DND-41 (cell line): ENCODE measurements at regions not wholly inside any gene's neighbourhood (a gene's known extent, or its start where the extent isn't known, plus 50 kb on each side); places are given as distances from the start of the nearest gene placed in this dataset.

Experiments
- ATAC-seq: fragments of 200-7000 bp; cut with Tn5 transposase; 3 replicates; pipeline ENCODE4 v1.9.1; 2021; ENCODE audit warnings: low read depth; ENCODE audit not compliant: insufficient read depth
- DNase-seq: peaks from one replicate; pipeline ENCODE4 v3.0.0-alpha.2; 2020
- H2AFZ ChIP-seq: 2 replicates; pipeline ENCODE4 v1.6.0; 2012; ENCODE audit warnings: low read depth, low read length
- H3K27ac ChIP-seq: 2 replicates; pipeline ENCODE4 v1.5.1; 2012; ENCODE audit warnings: low read length, inconsistent platforms
- H3K27me3 ChIP-seq: fragments of 200-600 bp; sonication (generic); 2 replicates; pipeline ENCODE4 v1.6.0; 2012; ENCODE audit warnings: low read length, mild to moderate bottlenecking, inconsistent platforms; ENCODE audit not compliant: insufficient read depth, poor library complexity
- H3K36me3 ChIP-seq: 2 replicates; pipeline ENCODE4 v1.5.1; 2012; ENCODE audit warnings: low read length, inconsistent platforms; ENCODE audit not compliant: insufficient read depth
- H3K4me1 ChIP-seq: 2 replicates; pipeline ENCODE4 v1.5.1; 2012; ENCODE audit warnings: mild to moderate bottlenecking, low read length; ENCODE audit not compliant: insufficient read depth
- H3K4me2 ChIP-seq: 2 replicates; pipeline ENCODE4 v1.6.0; 2012; ENCODE audit warnings: mild to moderate bottlenecking, moderate library complexity, low read length, inconsistent platforms; ENCODE audit not compliant: insufficient read depth
- H3K4me3 ChIP-seq, 2 experiments: fragments of 200-600 bp in 1 of 2; shearing (Covaris generic) in 1 of 2; 2 replicates each; pipeline ENCODE4 v1.5.1; 2012 to 2016; ENCODE audit warnings: inconsistent platforms in 2 of 2, low read length in 2 of 2, mild to moderate bottlenecking in 2 of 2, low read depth in 1 of 2, moderate library complexity in 1 of 2
- H3K79me2 ChIP-seq: 2 replicates; pipeline ENCODE4 v1.6.0; 2012; ENCODE audit warnings: low read length, inconsistent platforms; ENCODE audit not compliant: insufficient read depth
- H3K9ac ChIP-seq: 2 replicates; pipeline ENCODE4 v1.6.0; 2012; ENCODE audit warnings: low read depth, mild to moderate bottlenecking, inconsistent platforms, low read length, moderate library complexity
- H3K9me3 ChIP-seq: 2 replicates; pipeline ENCODE4 v1.5.1; 2012; ENCODE audit warnings: low read length, moderate library complexity, mild to moderate bottlenecking, inconsistent platforms; ENCODE audit not compliant: insufficient read depth, severe bottlenecking
- H4K20me1 ChIP-seq: 2 replicates; pipeline ENCODE4 v1.6.0; 2012; ENCODE audit warnings: low read length; ENCODE audit not compliant: insufficient read depth
- CTCF ChIP-seq: IDR thresholded peaks from 2 replicates; pipeline ENCODE4 v1.5.1; 2012; ENCODE audit warnings: borderline replicate concordance, low read length, moderate library complexity, mild to moderate bottlenecking; ENCODE audit not compliant: poor library complexity, severe bottlenecking; ENCODE audit errors: extremely low read depth
- EZH2 ChIP-seq: IDR thresholded peaks from 3 replicates; pipeline ENCODE4 v1.6.1; 2012; ENCODE audit warnings: borderline replicate concordance, low read depth, mild to moderate bottlenecking, moderate library complexity, low read length, inconsistent platforms; ENCODE audit not compliant: severe bottlenecking

GRCh38 chr17:71379512-71379911 lies 741.3 kb upstream of the SOX9 start:
- DNase-seq (no peak), ATAC-seq (no peak)
- no peak overlapping the region for H2AFZ ChIP-seq
- H3K27me3 ChIP-seq, result no peaks in the 10 kb centered on the region
- H3K27ac ChIP-seq, result no peak overlapping the region
- no peaks in the 10 kb centered on the region for H3K4me1 ChIP-seq
- no peak for TF ChIP-seq EZH2
- no peak for TF ChIP-seq CTCF
- H4K20me1 ChIP-seq, result no peaks in the 10 kb centered on the region
- no peaks in the 10 kb centered on the region for H3K36me3 ChIP-seq
- H3K4me3 ChIP-seq, result no peak overlapping the region
- H3K9ac ChIP-seq, result no peak overlapping the region
- H3K4me2 ChIP-seq, result no peak overlapping the region
- H3K9me3 ChIP-seq, result no peaks in the 10 kb centered on the region
- H3K79me2 ChIP-seq, result no peaks in the 10 kb centered on the region

- TF ChIP-seq CTCF (no peak), EZH2 (no peak)
- Histone ChIP-seq H3K36me3 (no peaks in the 10 kb centered on the region), H3K79me2 (no peaks in the 10 kb centered on the region), H3K9ac (no peak overlapping the region), H3K4me3 (no peak overlapping the region), H3K27ac (no peak overlapping the region), H2AFZ (no peak overlapping the region), H4K20me1 (no peaks in the 10 kb centered on the region), H3K9me3 (no peaks in the 10 kb centered on the region), H3K27me3 (no peaks in the 10 kb centered on the region), H3K4me1 (no peaks in the 10 kb centered on the region), H3K4me2 (no peak overlapping the region)
- ATAC-seq (no peak), DNase-seq (no peak)
These were observed 740.3 kb upstream of the SOX9 start for GRCh38 chr17:71380535-71380934.

- H3K4me2 ChIP-seq, result no peak overlapping the region
- H3K36me3 ChIP-seq, result no peaks in the 10 kb centered on the region
- H2AFZ ChIP-seq, result no peak overlapping the region
- no peaks in the 10 kb centered on the region for H3K9me3 ChIP-seq
- H3K9ac ChIP-seq, result no peak overlapping the region
- no peak for ATAC-seq
- DNase-seq, result no peak
- no peak overlapping the region for H3K27ac ChIP-seq
- no peaks in the 10 kb centered on the region for H3K79me2 ChIP-seq
- H3K4me3 ChIP-seq, result no peak overlapping the region
- H3K4me1 ChIP-seq, result no peaks in the 10 kb centered on the region
- no peaks in the 10 kb centered on the region for H4K20me1 ChIP-seq
- H3K27me3 ChIP-seq, result no peaks in the 10 kb centered on the region
- TF ChIP-seq CTCF (no peak), EZH2 (no peak)
These were observed 739.9 kb upstream of the SOX9 start for GRCh38 chr17:71380936-71381335.

GRCh38 chr17:71383091-71383490 lies 737.7 kb upstream of the SOX9 start:
- Histone ChIP-seq H3K4me1 (no peaks in the 10 kb centered on the region), H3K4me2 (no peak overlapping the region), H4K20me1 (no peaks in the 10 kb centered on the region), H3K79me2 (no peaks in the 10 kb centered on the region), H3K9me3 (peaks cover 7% of the 10 kb centered on the region), H3K9ac (no peak overlapping the region), H3K27ac (no peak overlapping the region), H3K36me3 (no peaks in the 10 kb centered on the region), H3K27me3 (no peaks in the 10 kb centered on the region), H2AFZ (no peak overlapping the region), H3K4me3 (no peak overlapping the region)
- DNase-seq (no peak), ATAC-seq (no peak)
- TF ChIP-seq CTCF, result no peak
- no peak for TF ChIP-seq EZH2
